ENCODE measurements at regions not wholly inside any gene's neighbourhood (a gene's known extent, or its start where the extent isn't known, plus 50 kb on each side); places are given as distances from the start of the nearest gene placed in this dataset.

DNA sequence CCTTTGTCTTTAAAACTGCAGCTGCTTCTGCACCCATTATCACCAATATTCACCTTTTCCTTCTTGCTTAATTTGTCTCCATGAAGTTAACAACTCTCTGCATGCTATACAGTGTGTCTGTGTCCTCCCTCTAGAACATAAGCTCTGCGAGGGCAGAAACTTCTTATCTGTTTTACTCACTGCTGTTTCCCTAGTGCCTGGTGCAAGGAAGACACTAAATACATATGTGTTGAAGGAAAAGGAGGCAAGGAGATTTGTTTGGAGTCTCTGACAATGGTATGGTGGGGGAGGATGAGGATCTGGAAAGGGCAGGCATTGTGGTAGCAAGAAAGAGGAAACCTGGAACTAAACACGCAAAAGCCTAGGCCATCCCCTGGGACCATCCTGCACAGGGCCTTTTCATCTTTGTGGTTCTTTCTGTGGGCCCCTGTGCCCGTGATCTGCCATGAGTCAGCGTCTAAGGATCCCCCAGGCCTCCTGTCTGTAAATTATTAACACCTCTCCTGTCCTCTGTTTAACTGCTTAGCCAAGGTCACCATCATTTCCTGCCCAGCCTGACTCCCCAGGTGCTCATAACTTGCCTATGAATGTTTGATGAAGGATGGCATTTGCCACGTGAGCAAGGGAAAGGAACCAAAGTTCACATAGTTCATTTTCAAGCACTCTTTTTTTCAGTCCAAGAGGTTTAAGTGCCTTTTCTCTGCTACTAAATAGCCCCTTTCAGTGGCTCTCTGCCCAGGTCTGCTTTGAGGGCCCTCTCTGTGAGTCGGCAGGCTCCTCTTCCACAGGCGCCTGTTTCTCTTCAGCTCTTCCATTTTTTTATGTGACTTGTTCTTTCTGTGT is 131.1 kb downstream of the RASSF10 start (continued):
- TF ChIP-seq, protein P1, sequence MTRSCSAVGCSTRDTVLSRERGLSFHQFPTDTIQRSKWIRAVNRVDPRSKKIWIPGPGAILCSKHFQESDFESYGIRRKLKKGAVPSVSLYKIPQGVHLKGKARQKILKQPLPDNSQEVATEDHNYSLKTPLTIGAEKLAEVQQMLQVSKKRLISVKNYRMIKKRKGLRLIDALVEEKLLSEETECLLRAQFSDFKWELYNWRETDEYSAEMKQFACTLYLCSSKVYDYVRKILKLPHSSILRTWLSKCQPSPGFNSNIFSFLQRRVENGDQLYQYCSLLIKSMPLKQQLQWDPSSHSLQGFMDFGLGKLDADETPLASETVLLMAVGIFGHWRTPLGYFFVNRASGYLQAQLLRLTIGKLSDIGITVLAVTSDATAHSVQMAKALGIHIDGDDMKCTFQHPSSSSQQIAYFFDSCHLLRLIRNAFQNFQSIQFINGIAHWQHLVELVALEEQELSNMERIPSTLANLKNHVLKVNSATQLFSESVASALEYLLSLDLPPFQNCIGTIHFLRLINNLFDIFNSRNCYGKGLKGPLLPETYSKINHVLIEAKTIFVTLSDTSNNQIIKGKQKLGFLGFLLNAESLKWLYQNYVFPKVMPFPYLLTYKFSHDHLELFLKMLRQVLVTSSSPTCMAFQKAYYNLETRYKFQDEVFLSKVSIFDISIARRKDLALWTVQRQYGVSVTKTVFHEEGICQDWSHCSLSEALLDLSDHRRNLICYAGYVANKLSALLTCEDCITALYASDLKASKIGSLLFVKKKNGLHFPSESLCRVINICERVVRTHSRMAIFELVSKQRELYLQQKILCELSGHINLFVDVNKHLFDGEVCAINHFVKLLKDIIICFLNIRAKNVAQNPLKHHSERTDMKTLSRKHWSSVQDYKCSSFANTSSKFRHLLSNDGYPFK (CRISPR knock-in tag; IDR thresholded peaks at IDR 0.05; ENCODE audit: borderline replicate concordance) = peak; percentile 31; the same call in 1 of the 2 replicates
- TF ChIP-seq FLYWCH1 (CRISPR knock-in tag; IDR thresholded peaks at IDR 0.05) = no peak
- TF ChIP-seq, protein P2, sequence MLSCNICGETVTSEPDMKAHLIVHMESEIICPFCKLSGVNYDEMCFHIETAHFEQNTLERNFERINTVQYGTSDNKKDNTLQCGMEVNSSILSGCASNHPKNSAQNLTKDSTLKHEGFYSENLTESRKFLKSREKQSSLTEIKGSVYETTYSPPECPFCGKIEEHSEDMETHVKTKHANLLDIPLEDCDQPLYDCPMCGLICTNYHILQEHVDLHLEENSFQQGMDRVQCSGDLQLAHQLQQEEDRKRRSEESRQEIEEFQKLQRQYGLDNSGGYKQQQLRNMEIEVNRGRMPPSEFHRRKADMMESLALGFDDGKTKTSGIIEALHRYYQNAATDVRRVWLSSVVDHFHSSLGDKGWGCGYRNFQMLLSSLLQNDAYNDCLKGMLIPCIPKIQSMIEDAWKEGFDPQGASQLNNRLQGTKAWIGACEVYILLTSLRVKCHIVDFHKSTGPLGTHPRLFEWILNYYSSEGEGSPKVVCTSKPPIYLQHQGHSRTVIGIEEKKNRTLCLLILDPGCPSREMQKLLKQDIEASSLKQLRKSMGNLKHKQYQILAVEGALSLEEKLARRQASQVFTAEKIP (CRISPR knock-in tag; IDR thresholded peaks at IDR 0.05; ENCODE audit: borderline replicate concordance) = no peak
- TF ChIP-seq, protein P3, sequence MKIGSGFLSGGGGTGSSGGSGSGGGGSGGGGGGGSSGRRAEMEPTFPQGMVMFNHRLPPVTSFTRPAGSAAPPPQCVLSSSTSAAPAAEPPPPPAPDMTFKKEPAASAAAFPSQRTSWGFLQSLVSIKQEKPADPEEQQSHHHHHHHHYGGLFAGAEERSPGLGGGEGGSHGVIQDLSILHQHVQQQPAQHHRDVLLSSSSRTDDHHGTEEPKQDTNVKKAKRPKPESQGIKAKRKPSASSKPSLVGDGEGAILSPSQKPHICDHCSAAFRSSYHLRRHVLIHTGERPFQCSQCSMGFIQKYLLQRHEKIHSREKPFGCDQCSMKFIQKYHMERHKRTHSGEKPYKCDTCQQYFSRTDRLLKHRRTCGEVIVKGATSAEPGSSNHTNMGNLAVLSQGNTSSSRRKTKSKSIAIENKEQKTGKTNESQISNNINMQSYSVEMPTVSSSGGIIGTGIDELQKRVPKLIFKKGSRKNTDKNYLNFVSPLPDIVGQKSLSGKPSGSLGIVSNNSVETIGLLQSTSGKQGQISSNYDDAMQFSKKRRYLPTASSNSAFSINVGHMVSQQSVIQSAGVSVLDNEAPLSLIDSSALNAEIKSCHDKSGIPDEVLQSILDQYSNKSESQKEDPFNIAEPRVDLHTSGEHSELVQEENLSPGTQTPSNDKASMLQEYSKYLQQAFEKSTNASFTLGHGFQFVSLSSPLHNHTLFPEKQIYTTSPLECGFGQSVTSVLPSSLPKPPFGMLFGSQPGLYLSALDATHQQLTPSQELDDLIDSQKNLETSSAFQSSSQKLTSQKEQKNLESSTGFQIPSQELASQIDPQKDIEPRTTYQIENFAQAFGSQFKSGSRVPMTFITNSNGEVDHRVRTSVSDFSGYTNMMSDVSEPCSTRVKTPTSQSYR (CRISPR knock-in tag; IDR thresholded peaks at IDR 0.05; ENCODE audit: borderline replicate concordance) = peak; percentile 44; the same call in 1 of the 2 replicates
- TF ChIP-seq, protein P4, sequence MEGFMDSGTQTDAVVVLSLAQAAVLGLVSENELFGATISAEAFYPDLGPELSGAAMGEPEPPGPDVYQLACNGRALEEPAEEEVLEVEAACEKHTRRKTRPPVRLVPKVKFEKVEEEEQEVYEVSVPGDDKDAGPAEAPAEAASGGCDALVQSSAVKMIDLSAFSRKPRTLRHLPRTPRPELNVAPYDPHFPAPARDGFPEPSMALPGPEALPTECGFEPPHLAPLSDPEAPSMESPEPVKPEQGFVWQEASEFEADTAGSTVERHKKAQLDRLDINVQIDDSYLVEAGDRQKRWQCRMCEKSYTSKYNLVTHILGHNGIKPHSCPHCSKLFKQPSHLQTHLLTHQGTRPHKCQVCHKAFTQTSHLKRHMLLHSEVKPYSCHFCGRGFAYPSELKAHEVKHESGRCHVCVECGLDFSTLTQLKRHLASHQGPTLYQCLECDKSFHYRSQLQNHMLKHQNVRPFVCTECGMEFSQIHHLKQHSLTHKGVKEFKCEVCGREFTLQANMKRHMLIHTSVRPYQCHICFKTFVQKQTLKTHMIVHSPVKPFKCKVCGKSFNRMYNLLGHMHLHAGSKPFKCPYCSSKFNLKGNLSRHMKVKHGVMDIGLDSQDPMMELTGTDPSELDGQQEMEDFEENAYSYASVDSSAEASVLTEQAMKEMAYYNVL (CRISPR knock-in tag; IDR thresholded peaks at IDR 0.05; ENCODE audit: borderline replicate concordance) = peak; percentile 97
- TF ChIP-seq TSC22D2 (CRISPR knock-in tag; IDR thresholded peaks at IDR 0.05; ENCODE audit: borderline replicate concordance) = no peak; the same call in 1 of the 2 replicates
- TF ChIP-seq ZFP62 (CRISPR knock-in tag; IDR thresholded peaks at IDR 0.05) = no peak
- TF ChIP-seq HOXD1 (CRISPR knock-in tag; IDR thresholded peaks at IDR 0.05) = peak; percentile 93; the same call in 1 of the 2 replicates
- TF ChIP-seq SIX1 (CRISPR knock-in tag; IDR thresholded peaks at IDR 0.05; ENCODE audit: borderline replicate concordance) = peak; percentile 57; the same call in 1 of the 2 replicates
- TF ChIP-seq CC2D1A (CRISPR knock-in tag; IDR thresholded peaks at IDR 0.05) = no peak
- no peak for TF ChIP-seq REXO4 (CRISPR knock-in tag; IDR thresholded peaks at IDR 0.05; ENCODE audit: borderline replicate concordance)
- TF ChIP-seq MYNN (CRISPR knock-in tag; IDR thresholded peaks at IDR 0.05; ENCODE audit: low read depth) = no peak
- TF ChIP-seq XBP1 (CRISPR knock-in tag; IDR thresholded peaks at IDR 0.05) = no peak
- peak; percentile 47; the same call in 1 of the 2 replicates for TF ChIP-seq SP5 (CRISPR knock-in tag; IDR thresholded peaks at IDR 0.05; ENCODE audit: borderline replicate concordance, low read depth)
- peak; percentile 37; the same call in 1 of the 2 replicates for TF ChIP-seq NFYC (CRISPR knock-in tag; IDR thresholded peaks at IDR 0.05)
- TF ChIP-seq DNMT1 (CRISPR knock-in tag; IDR thresholded peaks at IDR 0.05) = no peak
- TF ChIP-seq RFXANK (CRISPR knock-in tag; IDR thresholded peaks at IDR 0.05) = peak; percentile 71; the same call in 1 of the 2 replicates
- TF ChIP-seq, protein P5, sequence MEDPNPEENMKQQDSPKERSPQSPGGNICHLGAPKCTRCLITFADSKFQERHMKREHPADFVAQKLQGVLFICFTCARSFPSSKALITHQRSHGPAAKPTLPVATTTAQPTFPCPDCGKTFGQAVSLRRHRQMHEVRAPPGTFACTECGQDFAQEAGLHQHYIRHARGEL (CRISPR knock-in tag; IDR thresholded peaks at IDR 0.05) = no peak
- TF ChIP-seq NFIC (IDR thresholded peaks at IDR 0.05; ENCODE audit: low read length) = peak; percentile 74; the same call in 1 of the 2 replicates

All from HepG2 (cell line).